A549 (cell line): ENCODE measurements at regions not wholly inside any gene's neighbourhood (a gene's known extent, or its start where the extent isn't known, plus 50 kb on each side); places are given as distances from the start of the nearest gene placed in this dataset.

Experiments used
- CTCF ChIP-seq: fragments of >200 bp; sonication (Bioruptor Twin); formaldehyde crosslinking; IDR thresholded peaks from 3 replicates; pipeline ENCODE4 v1.5.1; 2016
- FOSL2 ChIP-seq, 2 experiments: fragments of 450-650 bp in 1 of 2; fragments of >200 bp in 1 of 2; sonication (Bioruptor Twin) in 1 of 2; formaldehyde crosslinking; IDR thresholded peaks; 2 replicates each; pipeline versions ENCODE4 v1.5.0 to v1.6.1; 2016 to 2020; ENCODE audit warnings: mild to moderate bottlenecking in 1 of 2, moderate library complexity in 1 of 2
- JUNB ChIP-seq: fragments of >200 bp; sonication (Bioruptor Twin); formaldehyde crosslinking; IDR thresholded peaks from 2 replicates; pipeline ENCODE4 v1.6.1; 2016
- MYC ChIP-seq: IDR thresholded peaks from 2 replicates; pipeline ENCODE4 v1.6.1; 2012; ENCODE audit warnings: mild to moderate bottlenecking, inconsistent platforms, low read length, improper control_type of control experiment, borderline replicate concordance
- POLR2A ChIP-seq: IDR thresholded peaks from 2 replicates; pipeline ENCODE4 v1.6.1; 2012; ENCODE audit warnings: mild to moderate bottlenecking, low read length
- RFX5 ChIP-seq: fragments of 450-650 bp; IDR thresholded peaks from 2 replicates; pipeline ENCODE4 v1.7.1; 2014; ENCODE audit warnings: antibody characterized with exemption, mild to moderate bottlenecking, moderate library complexity

GRCh38 chr17:73878923-73879322 lies 234.7 kb upstream of the SDK2 start:
- no peak for TF ChIP-seq CTCF
- TF ChIP-seq MYC = no peak
- no peak for TF ChIP-seq RFX5
- no peak for TF ChIP-seq JUNB
- no peak for TF ChIP-seq FOSL2 (IDR thresholded peaks at IDR 0.05)
- no peak for TF ChIP-seq FOSL2 (CRISPR knock-in tag; IDR thresholded peaks at IDR 0.05)
- no peak for TF ChIP-seq POLR2A
